Activated CD8-positive, alpha-beta memory T cell treated with anti-CD3 and anti-CD28 coated beads, Interleukin-2, amount 50 U/mL, for 48 hours (primary cell): ENCODE measurements at regions not wholly inside any gene's neighbourhood (a gene's known extent, or its start where the extent isn't known, plus 50 kb on each side); places are given as distances from the start of the nearest gene placed in this dataset.

Experiments
- DNase-seq: peaks from one replicate; pipeline ENCODE4 v3.0.0-alpha.2; 2020

DNA sequence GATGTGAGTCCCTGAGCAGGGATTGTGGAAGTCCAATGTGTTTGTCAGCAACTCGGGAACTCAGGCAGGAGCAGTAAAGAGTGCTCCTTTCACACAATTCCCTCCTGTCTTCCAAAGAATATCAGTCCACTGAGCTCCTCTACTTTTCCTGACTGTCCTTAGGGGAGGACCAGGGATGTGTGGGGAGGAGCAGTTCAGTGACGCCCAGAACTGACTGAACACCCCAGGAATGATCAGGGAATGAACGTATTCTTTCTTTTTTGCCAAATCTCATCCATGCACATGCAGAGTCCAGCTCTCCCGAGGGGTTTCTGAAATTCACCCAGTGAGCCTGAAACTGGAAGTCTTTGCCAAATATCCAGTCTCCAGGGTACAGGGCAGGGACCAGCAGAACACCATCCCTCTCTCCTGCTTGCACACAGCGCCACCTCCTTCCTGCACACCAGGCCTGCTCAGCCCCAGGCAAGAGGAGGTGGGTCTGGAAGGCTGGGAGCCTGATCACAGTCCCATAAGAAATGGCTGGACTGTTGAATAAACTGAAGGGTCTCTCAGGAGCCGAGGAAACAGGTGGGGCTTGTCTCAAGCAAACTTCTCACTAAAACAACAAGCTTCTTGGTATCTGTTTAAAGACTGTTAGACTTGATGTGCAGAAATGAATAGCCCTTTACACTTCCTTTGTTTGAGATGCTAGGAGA lies 294.7 kb downstream of the C7orf25 start:
- no peak for DNase-seq

DNA sequence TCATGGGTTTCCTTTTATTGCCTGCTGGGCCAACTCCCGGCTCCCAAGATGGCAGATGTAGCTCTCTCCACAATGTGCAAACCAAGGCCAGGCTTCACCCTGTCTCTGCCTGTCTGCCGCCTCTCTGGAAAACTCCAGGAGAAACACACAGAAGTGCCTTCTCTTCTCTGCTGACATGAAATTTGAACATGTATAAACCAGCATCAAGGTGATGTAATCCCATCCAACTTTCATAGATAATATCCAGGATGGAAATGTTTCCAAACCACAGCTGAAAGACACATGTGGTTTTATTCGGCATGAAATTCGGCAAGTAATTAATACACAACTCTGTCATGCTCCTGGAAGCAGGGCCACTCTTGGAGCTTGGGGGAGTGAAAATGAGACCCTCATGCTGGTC lies 297.2 kb downstream of the C7orf25 start:
- DNase-seq, result no peak

DNA sequence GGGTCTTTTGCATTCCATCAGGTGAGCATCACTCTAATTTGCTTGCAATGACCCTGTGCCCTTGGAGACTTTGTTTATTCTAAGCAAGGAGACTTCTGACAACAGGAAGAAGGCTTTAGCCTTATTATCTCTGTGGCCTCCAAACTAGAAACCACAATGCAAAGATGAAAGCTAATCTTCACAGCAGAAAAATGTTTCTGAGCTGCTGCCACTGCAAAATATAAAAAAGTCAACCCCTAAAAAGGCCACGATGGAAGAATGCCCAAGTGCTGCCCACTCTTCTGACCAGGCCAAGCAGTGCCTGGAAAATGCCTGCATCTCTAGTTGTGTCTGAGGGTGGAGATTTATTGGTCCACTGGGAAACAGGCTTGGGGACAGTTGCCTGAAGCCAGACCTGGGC lies 299.9 kb downstream of the C7orf25 start:
- DNase-seq, result no peak

DNA sequence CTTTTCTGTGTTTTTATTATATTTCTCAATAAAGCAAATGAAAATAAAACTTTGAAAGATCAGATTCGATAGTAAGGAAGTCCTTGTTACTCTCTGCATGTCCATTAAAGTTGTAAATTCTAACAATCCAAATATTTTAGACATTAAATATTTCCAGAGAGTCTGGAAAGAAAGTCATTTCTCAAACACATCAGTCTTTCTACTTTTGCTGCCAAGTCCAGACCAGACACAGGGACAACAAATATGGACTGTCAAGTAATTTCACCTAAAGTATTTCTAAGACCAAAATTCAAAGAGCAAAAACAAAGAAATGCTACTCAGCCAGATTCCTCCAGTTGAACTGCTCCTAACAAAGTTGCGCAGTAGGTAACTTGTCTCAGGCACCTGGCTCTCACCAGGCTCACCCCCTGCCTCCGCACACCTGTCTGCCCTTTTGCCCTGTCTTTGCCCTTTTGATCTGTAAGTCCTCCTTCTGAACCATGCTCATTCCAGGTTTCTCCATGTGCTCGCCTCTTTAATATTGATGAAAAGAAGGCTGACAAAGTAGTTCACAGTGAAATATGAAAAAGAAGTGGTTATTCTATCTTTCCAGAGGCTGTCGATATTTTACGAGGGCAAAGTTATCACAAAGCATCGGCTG lies 300.5 kb downstream of the C7orf25 start:
- no peak for DNase-seq

DNA sequence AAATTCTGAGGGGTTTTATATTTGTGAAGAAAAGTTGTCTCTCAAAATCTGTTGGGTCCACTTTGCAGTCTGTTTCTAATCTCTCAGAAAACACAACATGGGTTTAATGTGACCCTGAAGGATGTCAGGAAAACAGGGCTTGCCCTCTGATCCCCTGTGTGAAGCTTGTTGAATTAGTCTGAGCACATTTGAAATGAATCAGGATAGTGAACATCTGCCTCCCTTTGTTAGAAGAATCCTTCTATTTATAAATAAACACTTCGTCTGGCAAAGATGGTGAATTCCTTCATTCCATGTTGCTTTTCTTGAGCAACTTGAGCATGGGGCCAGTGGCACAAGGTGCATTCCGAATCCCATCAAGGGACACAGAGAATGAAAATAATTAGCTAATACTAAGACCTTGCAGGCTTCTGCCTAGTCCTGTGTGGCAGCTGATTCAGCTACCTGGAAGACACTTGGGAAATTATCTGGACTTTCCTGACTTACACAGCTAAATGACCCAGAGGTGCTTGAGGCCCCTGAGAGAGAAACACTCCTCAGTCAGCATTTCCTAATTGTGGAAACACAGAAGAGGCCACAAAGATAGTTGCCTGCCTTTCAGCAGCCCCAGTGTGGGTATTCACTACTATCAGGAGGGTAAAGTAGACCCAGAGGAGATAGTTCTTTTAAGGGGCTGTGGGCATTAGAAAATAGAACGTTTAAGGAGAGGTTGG lies 305.5 kb downstream of the C7orf25 start:
- DNase-seq, result no peak

DNA sequence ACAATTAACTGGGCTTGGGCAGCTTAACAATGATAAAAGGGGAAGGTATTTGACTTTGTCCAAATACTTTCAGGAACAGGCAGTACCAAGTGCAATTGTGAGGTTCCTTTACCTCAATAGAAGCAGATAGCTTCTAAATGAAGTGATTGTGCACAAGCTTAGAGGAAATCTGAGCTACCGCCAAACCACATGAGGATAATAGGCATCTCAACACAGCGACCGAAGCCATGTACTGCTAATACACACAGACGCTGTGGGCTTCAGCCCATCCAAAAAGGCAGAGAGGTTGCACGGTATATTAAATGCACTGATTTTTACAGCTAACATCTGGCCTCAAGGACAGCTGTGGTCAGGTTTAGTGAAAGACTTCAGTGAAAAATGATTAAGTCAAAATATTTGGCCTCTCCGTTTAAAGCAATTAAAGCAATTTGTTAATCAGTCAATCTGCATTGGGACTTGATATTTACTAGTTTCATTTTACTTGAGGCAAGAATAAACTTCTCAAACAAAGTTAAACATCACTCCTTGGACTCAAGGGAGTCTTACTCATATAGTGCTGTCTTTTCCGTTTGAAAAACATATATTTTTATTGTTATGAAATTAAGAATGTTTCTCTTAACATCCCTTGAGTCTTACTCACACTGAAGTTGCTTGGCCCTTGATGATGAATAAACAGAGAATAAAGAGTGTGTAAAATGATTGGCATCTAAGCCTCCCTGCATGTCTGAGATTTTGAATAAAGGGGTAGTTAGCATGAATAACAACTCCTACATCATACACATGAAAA lies 306.3 kb downstream of the C7orf25 start:
- DNase-seq, result no peak

DNA sequence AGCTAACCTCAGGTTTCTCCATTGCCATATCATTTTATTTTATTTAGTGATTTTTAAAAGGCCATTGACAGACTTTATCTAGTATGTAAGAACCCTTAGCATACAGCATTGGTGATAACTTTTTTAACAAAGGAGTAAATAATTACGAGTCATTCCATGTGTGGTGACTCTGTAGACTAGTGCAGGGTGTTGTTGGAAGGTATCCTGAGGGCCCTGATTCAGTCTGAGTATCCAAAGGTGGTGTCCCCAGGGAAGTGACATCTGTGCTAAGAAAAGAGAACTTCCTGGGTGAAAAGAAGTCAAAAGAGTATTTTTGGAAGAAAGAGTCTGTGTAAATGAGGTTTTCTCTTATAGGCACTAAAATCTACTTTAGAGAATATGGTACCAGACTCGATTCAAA lies 308.4 kb downstream of the C7orf25 start:
- DNase-seq, result no peak

DNA sequence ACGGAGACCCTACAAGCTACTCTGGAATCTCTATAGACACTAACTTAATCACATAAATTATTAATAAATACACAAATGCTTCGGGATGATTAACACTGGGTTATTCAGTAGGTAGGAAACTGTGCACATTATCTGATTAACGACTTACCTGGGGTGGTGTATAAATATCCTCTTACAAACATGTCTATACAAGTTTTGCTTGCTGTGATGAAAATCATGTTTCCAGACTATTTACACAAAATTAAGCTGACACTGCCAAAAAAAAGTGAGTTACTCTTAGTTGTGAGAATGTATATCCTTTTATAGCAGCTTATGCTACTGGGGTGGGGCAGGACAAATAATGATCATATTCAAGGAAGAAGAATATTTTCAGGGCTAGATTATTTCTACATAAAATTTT lies 314.6 kb downstream of the C7orf25 start:
- DNase-seq, result no peak

DNA sequence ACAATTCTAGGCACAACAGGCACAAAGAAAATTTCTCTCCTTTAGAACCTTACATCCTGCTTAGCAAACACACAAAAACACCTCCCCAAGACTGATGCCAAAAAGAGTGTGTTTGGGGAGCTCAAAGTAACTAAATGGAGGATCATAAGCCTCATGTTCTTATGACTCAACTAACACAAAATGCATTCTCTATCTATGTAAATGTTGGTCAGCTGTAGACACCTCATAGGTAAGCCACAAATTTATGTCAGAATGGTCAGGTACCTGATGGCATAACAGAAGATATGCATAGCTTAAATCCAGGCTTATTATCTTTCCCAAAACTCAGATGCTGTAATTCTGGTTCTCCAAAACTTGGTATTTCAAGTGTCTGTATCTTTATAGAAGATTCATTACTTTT lies 315.1 kb downstream of the C7orf25 start:
- no peak for DNase-seq

DNA sequence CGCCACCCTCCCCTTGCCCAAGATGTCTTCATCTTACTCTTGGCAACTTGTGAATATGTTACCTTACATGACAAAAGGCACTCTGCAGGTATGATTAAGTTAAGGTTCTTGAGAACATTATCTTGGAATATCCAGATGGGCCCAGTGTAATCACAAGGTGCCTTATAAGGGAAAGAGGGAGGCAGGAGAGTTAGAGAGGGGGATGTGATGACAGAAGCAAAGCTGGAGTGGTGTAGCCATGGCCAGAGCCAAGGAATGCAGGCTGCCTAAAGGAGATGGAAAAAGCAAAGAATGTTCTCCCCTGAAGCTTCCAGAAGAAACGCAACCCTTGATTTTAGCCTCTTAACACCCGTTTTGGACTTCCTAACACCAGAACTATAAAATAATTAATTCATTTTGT lies 318.0 kb downstream of the C7orf25 start:
- no peak for DNase-seq

DNA sequence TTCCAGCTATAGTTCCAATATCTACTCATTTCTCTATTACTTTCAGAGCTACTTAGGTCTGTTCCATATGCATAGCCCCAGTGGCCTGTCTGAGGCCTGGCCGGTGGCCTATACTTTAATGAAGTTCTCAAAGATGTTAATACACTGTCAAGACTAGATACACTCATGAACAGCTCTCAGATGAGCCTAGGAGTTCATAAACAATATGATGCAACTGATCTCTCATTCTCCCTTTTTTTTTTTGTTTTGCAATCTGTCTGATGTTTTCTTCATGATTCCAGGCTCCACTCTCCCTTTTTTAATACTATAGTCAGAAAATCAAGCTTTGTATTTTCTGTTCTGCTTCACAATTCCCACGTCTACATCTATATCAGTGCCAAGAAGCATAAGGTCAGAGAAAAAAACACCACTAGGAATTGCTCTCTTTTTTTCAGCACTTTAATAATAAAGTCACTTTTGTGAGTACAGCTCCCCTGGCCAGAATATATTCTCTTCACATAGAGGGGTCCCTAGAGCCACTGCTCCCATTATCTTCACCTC lies 321.0 kb downstream of the C7orf25 start:
- no peak for DNase-seq

DNA sequence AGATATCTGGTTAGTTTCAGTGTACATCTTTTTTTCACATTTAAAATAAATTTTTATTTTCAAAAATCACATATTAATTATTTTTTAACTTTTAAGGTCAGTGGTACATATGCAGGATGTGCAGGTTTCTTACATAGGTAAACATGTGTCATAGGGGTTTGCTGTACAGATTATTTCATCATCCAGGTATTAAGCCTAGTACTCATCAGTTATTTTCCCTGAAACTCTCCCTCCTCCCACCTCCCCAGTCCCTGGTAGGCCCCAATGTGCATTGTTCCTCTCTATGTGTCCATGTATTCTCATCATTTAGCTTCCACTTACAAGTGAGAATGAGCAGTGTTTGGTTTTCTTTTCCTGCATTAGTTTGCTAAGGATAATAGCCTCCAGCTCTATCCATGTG lies 323.0 kb downstream of the C7orf25 start:
- no peak for DNase-seq

DNA sequence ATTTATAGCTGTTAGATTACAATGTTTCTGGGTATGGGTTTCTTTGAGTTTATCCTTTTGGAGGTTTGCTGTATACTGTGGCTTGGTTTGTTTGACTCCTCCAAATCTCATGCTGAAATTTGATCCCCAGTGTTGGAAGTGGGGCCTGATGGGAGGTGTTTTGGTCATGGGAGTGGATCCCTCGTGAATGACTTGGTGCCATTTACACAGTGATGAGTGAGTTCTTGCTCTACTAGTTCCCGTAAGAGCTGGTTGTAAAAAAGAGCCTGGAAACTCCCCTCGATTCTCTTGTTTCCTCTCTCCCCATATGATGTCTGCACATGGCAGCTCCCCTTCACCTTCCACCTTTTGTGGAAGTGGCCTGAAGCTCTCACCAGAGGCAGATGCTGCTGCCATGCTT lies 324.1 kb downstream of the C7orf25 start:
- no peak for DNase-seq

DNA sequence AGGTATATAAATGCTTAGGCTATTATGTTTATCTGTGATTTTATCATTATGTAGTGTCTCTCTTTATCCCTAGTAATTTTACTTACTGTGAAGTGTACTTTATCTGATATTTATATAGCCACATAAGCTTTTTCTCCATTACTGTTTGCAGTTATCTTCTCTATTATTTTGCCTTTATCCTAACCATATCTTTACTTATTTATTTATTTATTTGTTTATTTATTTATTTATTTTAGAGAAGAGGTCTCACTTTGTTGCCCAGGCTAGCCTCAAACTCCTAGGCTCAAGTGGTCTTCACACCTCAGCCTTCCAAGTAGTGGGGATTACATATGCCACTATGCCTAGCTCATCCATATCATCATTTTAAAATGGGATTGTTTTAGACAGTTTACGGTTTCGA lies 331.8 kb downstream of the C7orf25 start:
- no peak for DNase-seq

DNA sequence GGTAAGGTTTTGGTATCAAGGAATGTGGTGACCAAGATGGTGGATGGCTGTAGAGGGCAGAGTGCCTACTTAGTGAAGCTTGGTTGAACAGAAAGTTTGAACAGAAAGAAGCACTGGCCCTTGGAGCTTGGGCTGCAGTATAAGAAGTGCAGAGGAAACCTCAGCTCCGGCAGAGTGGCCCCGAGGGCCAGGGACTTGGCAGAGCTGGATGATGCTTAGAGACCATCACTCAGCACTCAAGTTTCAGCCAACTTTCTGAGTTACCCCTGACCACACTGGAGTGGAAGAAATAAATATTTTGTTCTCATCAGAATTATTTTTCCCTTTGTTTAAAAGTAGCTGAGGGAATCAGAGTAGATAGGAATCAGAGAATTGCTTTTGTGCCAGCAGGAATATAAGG lies 336.7 kb downstream of the C7orf25 start:
- DNase-seq, result no peak

DNA sequence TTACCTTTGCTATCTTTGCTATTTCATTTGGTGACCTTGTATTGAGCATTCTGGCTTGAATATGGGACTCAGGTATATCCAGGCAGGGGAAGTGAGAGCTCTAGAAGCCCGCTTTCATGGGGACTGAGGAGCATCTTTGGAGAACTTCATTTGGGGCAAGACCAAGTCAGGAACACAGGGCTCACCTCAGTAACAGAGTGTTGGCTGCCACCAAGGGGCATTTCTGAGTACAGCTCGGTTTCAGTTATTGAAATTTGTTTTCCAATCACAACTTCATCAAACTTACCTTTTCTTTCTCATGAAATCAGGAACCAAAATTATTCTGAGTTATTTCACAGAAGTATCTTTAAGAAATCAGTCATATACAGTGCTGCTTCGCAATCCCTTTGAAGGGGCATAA lies 337.2 kb downstream of the C7orf25 start:
- DNase-seq, result no peak

DNA sequence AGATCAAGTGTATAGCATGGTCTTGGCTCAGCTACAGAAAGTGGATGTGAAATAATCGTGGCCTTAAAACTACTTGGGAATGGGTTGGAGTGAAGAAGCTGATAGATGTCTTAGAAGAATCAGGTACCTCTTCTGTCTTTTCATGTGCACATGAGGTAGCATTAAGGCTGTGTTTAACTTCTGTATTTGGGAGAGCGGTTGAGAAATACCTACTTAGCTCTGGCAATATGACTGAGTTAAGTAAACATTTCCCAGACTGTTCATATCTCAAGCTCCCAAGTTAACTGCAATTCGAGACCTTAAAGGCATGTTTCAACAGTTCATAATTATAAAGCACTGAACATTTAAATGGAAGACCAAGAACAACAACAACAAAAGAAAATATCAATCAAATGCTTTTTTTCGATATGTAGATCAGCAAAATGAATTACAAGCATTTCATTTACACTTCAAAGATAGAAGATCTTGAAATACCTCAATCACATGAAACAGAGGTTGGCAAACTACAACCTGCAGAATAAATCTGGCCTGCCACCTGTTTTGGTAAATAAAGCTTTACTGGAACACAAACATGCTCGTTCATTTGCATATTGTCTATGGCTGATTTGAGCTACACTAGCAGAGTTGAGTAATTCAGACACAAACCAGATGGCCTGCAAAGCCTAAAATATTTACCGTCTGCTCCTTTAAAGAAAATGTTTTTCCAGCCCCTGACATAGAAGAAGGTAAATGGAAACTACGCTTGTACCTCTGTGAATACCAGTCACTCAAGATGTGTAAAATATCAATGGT lies 337.1 kb upstream of the GLI3 start:
- DNase-seq, result no peak

DNA sequence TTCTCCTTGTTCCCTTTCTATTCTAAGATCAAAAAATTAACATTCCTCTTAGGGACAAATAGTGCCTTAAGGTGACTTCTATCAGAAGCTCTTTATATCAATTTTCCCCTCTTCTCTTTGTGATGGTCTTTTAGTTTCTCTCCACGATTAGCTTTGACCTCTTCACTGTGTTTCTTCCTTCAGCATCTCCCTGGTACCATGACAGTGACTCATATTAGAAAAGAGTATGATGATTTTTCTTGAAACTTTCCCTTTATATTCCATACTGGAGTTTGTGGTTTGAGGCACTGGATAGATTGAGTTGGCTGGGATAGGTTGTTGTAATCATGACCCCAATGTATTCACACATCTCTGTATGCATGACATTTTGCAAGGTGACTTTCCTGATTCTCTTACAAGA lies 335.6 kb upstream of the GLI3 start:
- no peak for DNase-seq

DNA sequence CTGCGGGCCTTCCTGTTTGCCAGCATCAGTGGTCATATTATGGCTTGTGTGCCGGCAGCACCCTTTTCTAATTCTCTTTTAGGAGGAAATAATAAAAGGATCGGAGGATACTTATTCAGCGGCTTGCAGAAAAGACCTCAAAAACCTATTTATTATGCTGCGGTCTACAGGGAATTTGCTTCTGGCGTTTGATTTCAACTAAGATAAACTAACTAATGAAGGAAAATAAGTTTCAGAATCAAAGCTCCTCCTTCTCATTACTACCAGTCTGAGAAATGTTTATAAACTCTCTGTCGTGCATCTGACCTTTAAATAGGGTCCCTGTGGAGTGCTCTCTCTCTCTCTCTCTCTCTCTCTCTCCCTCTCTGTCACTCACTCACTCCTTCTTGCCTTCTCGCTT lies 335.0 kb upstream of the GLI3 start:
- DNase-seq, result no peak

DNA sequence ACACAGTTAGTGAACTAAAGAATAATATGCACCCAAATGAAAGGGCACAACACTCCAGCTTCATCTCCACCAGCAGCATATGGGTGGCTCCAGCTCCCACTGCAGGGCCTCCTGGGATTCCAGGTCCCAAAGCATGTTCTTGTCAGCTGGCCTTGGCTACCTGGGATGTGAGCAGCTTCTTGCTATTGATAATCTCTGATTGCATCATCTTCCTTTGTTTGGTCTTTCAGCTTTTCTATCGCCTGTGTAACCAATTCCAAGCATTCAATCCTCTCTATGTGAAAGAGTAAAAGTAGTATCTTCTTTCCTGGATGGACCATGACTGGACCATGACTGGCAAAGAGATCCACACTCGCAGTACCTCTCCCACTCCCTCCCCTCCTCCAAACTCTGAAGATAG lies 333.9 kb upstream of the GLI3 start:
- no peak for DNase-seq

DNA sequence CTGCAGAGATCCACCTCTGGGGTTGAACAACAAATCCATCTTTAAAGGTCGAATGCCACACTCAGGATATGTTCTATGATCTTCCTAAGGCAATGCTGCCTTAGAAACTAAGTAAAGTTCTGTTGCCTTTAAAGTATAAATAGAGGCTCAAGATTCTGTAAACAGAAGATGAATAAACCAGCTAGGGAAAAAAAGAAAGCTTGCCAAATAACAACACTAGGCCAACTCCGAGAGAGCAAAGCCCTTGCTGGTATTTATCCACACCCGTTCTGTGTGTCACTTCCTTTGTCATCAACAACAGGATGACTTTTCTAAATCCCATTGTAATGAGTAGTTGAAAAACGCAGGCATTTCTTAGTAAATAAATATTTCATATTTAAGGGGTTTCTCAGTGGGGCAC lies 330.0 kb upstream of the GLI3 start:
- DNase-seq, result no peak

DNA sequence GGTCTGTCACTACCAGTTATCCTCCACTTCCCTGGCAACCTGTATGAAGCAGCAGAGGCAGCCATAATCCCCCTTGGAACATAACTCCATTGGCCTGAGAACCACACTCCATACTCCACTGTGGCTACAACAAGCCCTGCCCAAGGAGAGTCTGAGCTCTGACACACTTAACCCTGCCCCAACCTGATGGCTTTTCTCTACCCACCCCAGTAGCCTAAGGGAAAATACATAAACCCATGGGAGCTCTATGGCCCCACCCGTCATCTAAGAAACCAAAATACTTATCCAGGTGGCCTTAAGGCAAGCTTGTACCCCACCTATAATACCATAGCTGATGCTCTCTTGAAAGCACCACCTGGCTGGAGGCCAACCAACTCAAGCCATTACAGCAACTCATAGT lies 324.8 kb upstream of the GLI3 start:
- DNase-seq, result no peak

DNA sequence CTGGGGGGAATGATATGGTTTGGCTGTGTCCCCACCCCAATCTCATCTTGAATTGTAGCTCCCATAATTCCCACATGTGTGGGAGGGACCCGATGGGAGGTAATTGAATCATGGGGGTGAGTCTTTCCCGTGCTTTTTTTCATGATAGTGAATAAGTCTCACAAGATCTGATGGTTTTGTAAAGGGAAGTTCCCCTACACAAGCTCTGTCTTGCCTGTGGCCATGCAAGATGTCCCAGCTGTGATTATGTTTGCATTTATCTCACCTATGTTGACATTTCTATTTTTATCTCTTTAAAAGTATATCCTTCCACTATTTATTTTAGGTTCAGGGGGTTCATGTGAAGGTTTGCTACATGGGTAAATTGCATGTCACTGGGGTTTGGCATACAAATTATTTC lies 323.9 kb upstream of the GLI3 start:
- DNase-seq, result no peak
